HG03439 (cell line): ENCODE measurements at regions not wholly inside any gene's neighbourhood (a gene's known extent, or its start where the extent isn't known, plus 50 kb on each side); places are given as distances from the start of the nearest gene placed in this dataset.

Experiments used
- ATAC-seq: cut with Tn5 transposase; IDR thresholded peaks from one replicate; pipeline ENCODE4 v1.9.1; 2021; ENCODE audit warnings: mild to moderate bottlenecking, moderate library complexity; ENCODE audit not compliant: unreplicated experiment

GRCh38 chr18:59760212-59760611 lies 63.0 kb upstream of the CCBE1 start:
- no peak for ATAC-seq

DNA sequence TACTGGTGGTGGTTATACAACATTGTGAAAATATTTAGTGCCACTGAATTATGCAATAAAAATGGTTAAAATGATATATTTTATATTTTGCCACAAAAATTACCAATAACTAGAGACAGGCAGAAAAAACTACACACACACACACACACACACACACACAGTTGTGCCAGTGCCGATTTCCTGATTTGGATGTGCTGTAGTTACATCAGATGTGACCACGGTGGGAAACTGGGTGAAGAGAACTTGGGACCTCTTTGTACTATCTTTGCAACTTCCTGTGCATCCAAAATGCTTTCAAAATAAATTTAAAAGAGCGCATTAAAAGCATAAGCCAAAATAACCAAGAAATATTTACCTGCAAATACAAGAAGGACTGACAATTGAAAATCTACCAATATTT lies 61.6 kb upstream of the CCBE1 start:
- ATAC-seq = no peak

DNA sequence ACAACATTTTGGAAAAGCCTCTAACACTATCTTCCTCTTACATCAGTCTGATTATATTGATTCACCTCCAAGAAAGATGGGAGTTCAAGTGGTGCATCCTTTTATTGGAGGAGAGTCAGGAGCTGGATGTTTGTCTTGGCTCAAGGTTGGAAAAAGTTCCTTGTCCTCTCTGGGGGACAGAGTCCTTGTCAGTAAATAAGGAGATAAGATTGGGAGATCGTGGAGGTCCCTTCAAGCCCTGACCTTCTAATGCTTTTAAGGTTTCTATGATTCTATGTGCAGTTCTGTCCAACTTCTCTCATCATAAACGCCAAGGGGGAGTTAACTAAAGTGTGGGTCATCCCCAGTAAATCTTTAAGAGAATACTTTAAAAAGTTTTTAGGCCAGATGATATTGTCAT lies 60.9 kb upstream of the CCBE1 start:
- no peak for ATAC-seq

DNA sequence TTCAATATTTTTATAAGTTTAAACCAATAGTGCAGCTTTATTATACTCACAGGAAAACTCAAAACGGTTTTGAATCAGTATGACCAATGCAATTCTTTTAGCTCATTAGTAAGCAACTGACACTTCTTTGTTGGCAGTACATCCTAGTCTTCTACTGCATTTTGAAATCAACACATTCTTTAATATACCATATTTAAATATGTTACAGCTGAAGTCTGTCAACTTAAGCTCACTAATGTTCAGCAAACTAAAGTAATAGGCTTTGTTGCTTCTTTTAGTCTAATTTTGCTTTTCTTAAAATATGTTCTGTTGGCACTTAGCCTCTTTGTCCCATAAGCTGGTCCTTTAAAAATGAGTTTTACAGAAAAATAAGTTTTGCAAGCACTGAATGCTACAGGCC lies 55.4 kb upstream of the CCBE1 start:
- ATAC-seq = no peak

DNA sequence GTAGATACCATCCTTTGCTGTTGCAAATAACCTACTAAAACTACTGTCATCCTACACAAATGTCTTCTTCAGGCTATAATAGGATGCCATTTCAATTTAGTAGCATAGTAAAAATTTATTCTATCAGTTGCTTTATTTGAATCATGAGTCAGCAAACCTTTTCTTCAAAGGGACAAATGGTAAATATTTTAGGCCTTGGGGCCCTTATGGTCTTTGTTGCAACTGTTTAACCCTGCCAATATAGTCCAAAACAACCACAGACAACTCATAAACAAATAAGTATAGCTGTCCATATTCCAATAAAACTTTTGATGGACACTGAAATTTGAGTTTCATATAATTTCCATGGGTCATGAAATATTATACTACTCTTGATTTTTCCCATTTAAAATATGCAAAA lies 54.0 kb upstream of the CCBE1 start:
- no peak for ATAC-seq

- ATAC-seq = no peak
Measured at GRCh38 chr18:59748628-59749360, 51.6 kb upstream of the CCBE1 start.
